Lung (tissue), 11 donors: ENCODE measurements at regions not wholly inside any gene's neighbourhood (a gene's known extent, or its start where the extent isn't known, plus 50 kb on each side); places are given as distances from the start of the nearest gene placed in this dataset.

ENCODE experiments used
- ATAC-seq: fragments of 200-7000 bp; cut with Tn5 transposase; one replicate; pipeline ENCODE4 v1.9.1; 2020; ENCODE audit warnings: moderate number of reproducible peaks; ENCODE audit not compliant: insufficient read depth, low FRiP score
- DNase-seq, 3 donors: peaks; one replicate each; pipeline ENCODE4 v3.0.0-alpha.2; 2013 to 2017
- H3K27ac ChIP-seq, 2 donors: one replicate each; pipeline ENCODE4 v1.5.1; 2013; ENCODE audit warnings: mild to moderate bottlenecking in 2 of 2, moderate library complexity in 2 of 2, control low read depth in 1 of 2, inconsistent platforms in 1 of 2, low read depth in 1 of 2, low read length in 1 of 2
- H3K27me3 ChIP-seq, 3 donors: one replicate each; pipeline ENCODE4 v1.5.1; 2013; ENCODE audit warnings: low read length in 2 of 3; ENCODE audit not compliant: control insufficient read depth in 3 of 3, insufficient read depth in 3 of 3
- H3K36me3 ChIP-seq, 4 donors: one replicate each; pipeline ENCODE4 v1.5.1; 2013; ENCODE audit warnings: low read length in 4 of 4, mild to moderate bottlenecking in 1 of 4, moderate library complexity in 1 of 4; ENCODE audit not compliant: control insufficient read depth in 4 of 4, insufficient read depth in 4 of 4
- H3K4me1 ChIP-seq, 5 donors: one replicate each; pipeline ENCODE4 v1.5.1; 2013; ENCODE audit warnings: low read length in 5 of 5, mild to moderate bottlenecking in 2 of 5, moderate library complexity in 1 of 5; ENCODE audit not compliant: control insufficient read depth in 5 of 5, insufficient read depth in 5 of 5
- H3K4me3 ChIP-seq: one replicate; pipeline ENCODE4 v1.5.1; 2013; ENCODE audit warnings: mild to moderate bottlenecking, control low read depth, moderate library complexity
- H3K9ac ChIP-seq, 2 donors: one replicate each; pipeline ENCODE4 v1.5.1; 2013; ENCODE audit warnings: low read length in 2 of 2, control low read depth in 1 of 2; ENCODE audit not compliant: insufficient read depth in 1 of 2
- H3K9me3 ChIP-seq, 4 donors: one replicate each; pipeline ENCODE4 v1.5.1; 2013; ENCODE audit warnings: low read length in 3 of 4, mild to moderate bottlenecking in 1 of 4, moderate library complexity in 1 of 4; ENCODE audit not compliant: control insufficient read depth in 4 of 4, insufficient read depth in 3 of 4
- WGBS, 2 donors: extraction: QIAGEN DNeasy Blood & Tissue Kit; methylation state at CpG; one replicate each; pipeline ENCODE4 v1.1.7; 2013; 5-methylcytosine and 5-hydroxymethylcytosine counted together
- TF ChIP-seq, protein P1 (sequence below): IDR thresholded peaks from 2 replicates; pipeline ENCODE4 v1.5.1; 2012; ENCODE audit warnings: mild to moderate bottlenecking; ENCODE audit errors: control extremely low read depth, extremely low read depth
- donor health status: control.
- donor health status: control.
- donor health status: Bipolar disorder and iron deficiency.
- donor health status: healthy.
- donor health status: DM: yes; HTN: yes; CAD: no.

GRCh38 chr2:152863826-152864225 lies 145.4 kb downstream of the ARL6IP6 start:
- Histone ChIP-seq H3K9me3 (peaks cover 0 to 4% (median 1%) of the 10 kb centered on the region in 4 donors), H3K27ac (no peak overlapping the region), H3K4me3 (no peak overlapping the region), H3K36me3 (no peaks in the 10 kb centered on the region), H3K4me1 (no peaks in the 10 kb centered on the region), H3K9ac (no peak overlapping the region), H3K27me3 (no peaks in the 10 kb centered on the region)
- no peak for ATAC-seq
- TF ChIP-seq, protein P1, sequence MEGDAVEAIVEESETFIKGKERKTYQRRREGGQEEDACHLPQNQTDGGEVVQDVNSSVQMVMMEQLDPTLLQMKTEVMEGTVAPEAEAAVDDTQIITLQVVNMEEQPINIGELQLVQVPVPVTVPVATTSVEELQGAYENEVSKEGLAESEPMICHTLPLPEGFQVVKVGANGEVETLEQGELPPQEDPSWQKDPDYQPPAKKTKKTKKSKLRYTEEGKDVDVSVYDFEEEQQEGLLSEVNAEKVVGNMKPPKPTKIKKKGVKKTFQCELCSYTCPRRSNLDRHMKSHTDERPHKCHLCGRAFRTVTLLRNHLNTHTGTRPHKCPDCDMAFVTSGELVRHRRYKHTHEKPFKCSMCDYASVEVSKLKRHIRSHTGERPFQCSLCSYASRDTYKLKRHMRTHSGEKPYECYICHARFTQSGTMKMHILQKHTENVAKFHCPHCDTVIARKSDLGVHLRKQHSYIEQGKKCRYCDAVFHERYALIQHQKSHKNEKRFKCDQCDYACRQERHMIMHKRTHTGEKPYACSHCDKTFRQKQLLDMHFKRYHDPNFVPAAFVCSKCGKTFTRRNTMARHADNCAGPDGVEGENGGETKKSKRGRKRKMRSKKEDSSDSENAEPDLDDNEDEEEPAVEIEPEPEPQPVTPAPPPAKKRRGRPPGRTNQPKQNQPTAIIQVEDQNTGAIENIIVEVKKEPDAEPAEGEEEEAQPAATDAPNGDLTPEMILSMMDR = no peak
- DNase-seq = no peak
- WGBS, 2 donors = 77 to 83% methylated on average over 1 of the region's 1 CpG

DNA sequence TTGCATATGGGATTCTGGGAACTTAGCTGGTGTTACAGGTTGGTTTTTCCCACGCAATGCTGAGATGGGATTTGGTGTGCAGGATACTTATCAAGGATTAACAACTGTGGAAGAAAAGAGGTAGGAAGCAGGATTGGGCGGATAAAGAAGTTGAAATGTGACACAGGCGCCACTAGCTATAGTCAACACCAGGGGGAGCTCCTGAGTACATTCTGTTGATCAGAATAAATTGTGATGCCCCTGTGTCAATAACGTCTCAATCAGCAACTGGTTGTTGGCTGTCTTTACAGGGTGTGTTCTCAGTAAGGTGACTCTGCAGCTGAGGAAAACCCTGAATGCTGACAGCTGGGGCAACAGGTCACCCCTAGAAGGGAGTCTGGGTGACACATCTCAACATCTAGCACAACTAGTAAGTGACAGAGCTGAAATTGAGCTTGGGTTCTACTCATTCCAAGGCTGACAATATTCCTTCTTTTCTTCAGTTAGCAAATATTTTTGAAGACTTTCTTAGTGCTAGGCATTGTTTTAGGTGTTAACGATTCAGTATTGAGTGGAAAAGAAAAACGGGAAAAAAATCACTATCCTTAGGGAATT lies 143.0 kb downstream of the ARL6IP6 start:
- Histone ChIP-seq H3K4me1 (no peaks in the 10 kb centered on the region), H3K27ac (no peak overlapping the region), H3K9ac (no peak overlapping the region), H3K36me3 (no peaks in the 10 kb centered on the region), H3K4me3 (no peak overlapping the region), H3K27me3 (no peaks in the 10 kb centered on the region), H3K9me3 (peaks cover 0 to 4% (median 1%) of the 10 kb centered on the region in 4 donors)
- peak in 2 of 3 donors; percentile 11 to 15 for DNase-seq
- no peak for ATAC-seq
- TF ChIP-seq, protein P1 = no peak
- WGBS, 2 donors = 71 to 81% methylated on average over 6 of the region's 6 CpGs

GRCh38 chr2:152858594-152859265 lies 140.3 kb downstream of the ARL6IP6 start:
- TF ChIP-seq, protein P1 = no peak
- Histone ChIP-seq H3K4me1 (no peaks in the 10 kb centered on the region), H3K27ac (no peak overlapping the region), H3K27me3 (no peaks in the 10 kb centered on the region), H3K4me3 (no peak overlapping the region), H3K9ac (no peak overlapping the region), H3K9me3 (peaks cover 0 to 3% (median 1%) of the 10 kb centered on the region in 4 donors), H3K36me3 (no peaks in the 10 kb centered on the region)
- ATAC-seq = no peak
- DNase-seq = peak in 1 of 3 donors; percentile 1
- WGBS, 2 donors = 79 to 83% methylated on average over 3 of the region's 3 CpGs
